ENCODE measurements at regions not wholly inside any gene's neighbourhood (a gene's known extent, or its start where the extent isn't known, plus 50 kb on each side); places are given as distances from the start of the nearest gene placed in this dataset.

DNA sequence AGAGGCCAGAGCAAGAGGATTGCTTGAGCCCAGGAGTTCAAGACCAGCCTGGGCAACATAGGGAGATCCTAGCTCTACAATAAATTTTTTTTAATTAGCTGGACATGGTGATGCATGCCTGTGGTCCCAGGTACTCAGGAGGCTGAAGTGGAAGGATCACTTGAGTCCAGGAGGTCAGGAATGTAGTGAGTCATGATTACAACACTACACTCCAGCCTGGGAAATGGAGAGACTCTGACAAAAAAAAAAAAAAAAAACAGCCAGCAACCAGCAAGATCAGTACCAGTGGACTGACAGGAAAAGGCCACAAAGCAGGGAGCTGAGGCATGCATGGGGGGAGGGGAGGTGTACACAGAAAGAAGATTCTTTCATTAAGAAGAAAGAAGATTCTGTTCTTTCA lies 52.7 kb upstream of the RFXAP start:
- H3K4me1 ChIP-seq (ENCODE audit: control insufficient read depth, insufficient read depth, low read length): no peaks in the 10 kb centered on the region
- no peak overlapping the region for H3K27ac ChIP-seq (ENCODE audit: low read depth, low read length)
- DNase-seq: no peak
- no peak overlapping the region for H3K4me3 ChIP-seq (ENCODE audit: low read length)
- H3K4me1 Mint-ChIP-seq: peaks cover 1% of the 10 kb centered on the region
- H3K27me3 Mint-ChIP-seq (ENCODE audit: insufficient read depth): no peaks in the 10 kb centered on the region
- no peaks in the 10 kb centered on the region for H3K36me3 Mint-ChIP-seq (ENCODE audit: low read depth)
- H3K9me3 Mint-ChIP-seq: peaks cover 35% of the 10 kb centered on the region
- no peak overlapping the region for H3K27ac Mint-ChIP-seq
- TF ChIP-seq, protein P1, sequence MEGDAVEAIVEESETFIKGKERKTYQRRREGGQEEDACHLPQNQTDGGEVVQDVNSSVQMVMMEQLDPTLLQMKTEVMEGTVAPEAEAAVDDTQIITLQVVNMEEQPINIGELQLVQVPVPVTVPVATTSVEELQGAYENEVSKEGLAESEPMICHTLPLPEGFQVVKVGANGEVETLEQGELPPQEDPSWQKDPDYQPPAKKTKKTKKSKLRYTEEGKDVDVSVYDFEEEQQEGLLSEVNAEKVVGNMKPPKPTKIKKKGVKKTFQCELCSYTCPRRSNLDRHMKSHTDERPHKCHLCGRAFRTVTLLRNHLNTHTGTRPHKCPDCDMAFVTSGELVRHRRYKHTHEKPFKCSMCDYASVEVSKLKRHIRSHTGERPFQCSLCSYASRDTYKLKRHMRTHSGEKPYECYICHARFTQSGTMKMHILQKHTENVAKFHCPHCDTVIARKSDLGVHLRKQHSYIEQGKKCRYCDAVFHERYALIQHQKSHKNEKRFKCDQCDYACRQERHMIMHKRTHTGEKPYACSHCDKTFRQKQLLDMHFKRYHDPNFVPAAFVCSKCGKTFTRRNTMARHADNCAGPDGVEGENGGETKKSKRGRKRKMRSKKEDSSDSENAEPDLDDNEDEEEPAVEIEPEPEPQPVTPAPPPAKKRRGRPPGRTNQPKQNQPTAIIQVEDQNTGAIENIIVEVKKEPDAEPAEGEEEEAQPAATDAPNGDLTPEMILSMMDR (conservative IDR thresholded peaks at IDR 0.05): no peak
- no peak overlapping the region for H3K9ac ChIP-seq (ENCODE audit: extremely low read depth, low read length, poor library complexity, severe bottlenecking)
- H3K4me3 Mint-ChIP-seq: no peak overlapping the region
- peaks cover 43% of the 10 kb centered on the region for H3K9me3 ChIP-seq (ENCODE audit: control insufficient read depth, low read length)
- no peaks in the 10 kb centered on the region for H3K36me3 ChIP-seq (ENCODE audit: control insufficient read depth, insufficient read depth, low read length)
- H3K27me3 ChIP-seq (ENCODE audit: control insufficient read depth, insufficient read depth, low read length, poor library complexity, severe bottlenecking): no peaks in the 10 kb centered on the region

DNA sequence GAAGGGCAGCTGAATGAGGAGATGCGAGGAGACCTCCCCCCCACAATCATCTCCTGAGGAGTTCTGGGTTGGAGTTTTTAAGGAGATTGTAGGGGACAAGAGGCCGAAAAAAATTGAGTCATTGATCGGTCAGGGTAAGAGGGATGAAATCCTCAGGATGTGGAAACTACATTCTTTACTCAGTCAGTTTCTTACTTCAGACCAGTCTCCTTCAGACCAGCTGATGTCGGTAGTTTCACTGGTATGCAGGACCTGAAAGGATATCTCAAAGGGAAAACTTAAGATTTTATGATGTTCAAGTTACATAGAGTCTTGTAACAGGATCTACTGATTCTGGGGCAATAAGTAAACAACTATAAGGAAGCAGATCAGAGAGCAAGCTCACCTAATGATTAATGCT lies 51.7 kb upstream of the RFXAP start:
- DNase-seq: no peak
- Histone ChIP-seq H3K9ac (ENCODE audit: extremely low read depth, low read length, poor library complexity, severe bottlenecking) (no peak overlapping the region), H3K4me1 (ENCODE audit: control insufficient read depth, insufficient read depth, low read length) (no peaks in the 10 kb centered on the region), H3K4me3 (ENCODE audit: low read length) (no peak overlapping the region), H3K27me3 (ENCODE audit: control insufficient read depth, insufficient read depth, low read length, poor library complexity, severe bottlenecking) (no peaks in the 10 kb centered on the region), H3K27ac (ENCODE audit: low read depth, low read length) (no peak overlapping the region), H3K9me3 (ENCODE audit: control insufficient read depth, low read length) (peaks cover 37% of the 10 kb centered on the region), H3K36me3 (ENCODE audit: control insufficient read depth, insufficient read depth, low read length) (no peaks in the 10 kb centered on the region)
- Mint-ChIP-seq H3K27me3 (ENCODE audit: insufficient read depth) (no peaks in the 10 kb centered on the region), H3K9me3 (peaks cover 28% of the 10 kb centered on the region), H3K36me3 (ENCODE audit: low read depth) (no peaks in the 10 kb centered on the region), H3K4me3 (no peak overlapping the region), H3K4me1 (no peaks in the 10 kb centered on the region), H3K27ac (no peak overlapping the region)
- TF ChIP-seq, protein P1 (conservative IDR thresholded peaks at IDR 0.05): no peak
- 86 to 100% methylated on average over 2 to 3 of the region's 4 CpGs for WGBS, 2 experiments (ENCODE audit: insufficient coverage in 1 of 2, insufficient read length in 1 of 2)

DNA sequence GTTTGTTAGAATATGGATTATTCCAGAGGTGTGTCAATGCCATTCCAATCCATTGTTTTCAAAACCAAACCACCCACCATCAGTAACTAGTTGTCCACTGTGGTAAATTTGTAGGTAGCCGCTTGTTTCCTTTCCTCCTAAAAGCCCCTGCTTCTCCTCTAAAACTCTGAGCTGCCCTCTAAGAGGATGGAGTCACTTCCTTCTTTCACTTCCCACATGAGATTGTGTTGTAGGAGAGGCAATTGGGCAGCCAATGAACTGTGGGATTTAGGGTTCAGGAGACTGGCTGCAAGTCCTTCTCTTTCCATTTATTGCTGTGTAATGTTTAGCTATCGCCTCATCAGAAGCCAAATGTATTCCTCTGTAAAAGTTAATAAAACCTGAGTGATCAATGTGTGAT lies 49.9 kb upstream of the RFXAP start:
- H3K27me3 Mint-ChIP-seq (ENCODE audit: insufficient read depth): no peaks in the 10 kb centered on the region
- Histone ChIP-seq H3K4me1 (ENCODE audit: control insufficient read depth, insufficient read depth, low read length) (no peaks in the 10 kb centered on the region), H3K4me3 (ENCODE audit: low read length) (no peak overlapping the region), H3K9ac (ENCODE audit: extremely low read depth, low read length, poor library complexity, severe bottlenecking) (no peak overlapping the region), H3K36me3 (ENCODE audit: control insufficient read depth, insufficient read depth, low read length) (no peaks in the 10 kb centered on the region), H3K9me3 (ENCODE audit: control insufficient read depth, low read length) (peaks cover 33% of the 10 kb centered on the region), H3K27me3 (ENCODE audit: control insufficient read depth, insufficient read depth, low read length, poor library complexity, severe bottlenecking) (no peaks in the 10 kb centered on the region), H3K27ac (ENCODE audit: low read depth, low read length) (no peak overlapping the region)
- H3K4me3 Mint-ChIP-seq: no peak overlapping the region
- no peak overlapping the region for H3K27ac Mint-ChIP-seq
- DNase-seq: no peak
- 83 to 84% methylated on average over 1 to 2 of the region's 2 CpGs for WGBS, 2 experiments (ENCODE audit: insufficient coverage in 1 of 2, insufficient read length in 1 of 2)
- peaks cover 21% of the 10 kb centered on the region for H3K9me3 Mint-ChIP-seq
- peaks cover 2% of the 10 kb centered on the region for H3K4me1 Mint-ChIP-seq
- TF ChIP-seq, protein P1 (conservative IDR thresholded peaks at IDR 0.05): no peak
- H3K36me3 Mint-ChIP-seq (ENCODE audit: low read depth): no peaks in the 10 kb centered on the region

All from endodermal cell (in vitro differentiated cells).